NCI-H2196 treated with DMSO at 0.1 percent for 48 hours (cell line): ENCODE measurements at regions not wholly inside any gene's neighbourhood (a gene's known extent, or its start where the extent isn't known, plus 50 kb on each side); places are given as distances from the start of the nearest gene placed in this dataset.

ENCODE experiments used
- DNase-seq: peaks from one replicate; lab custom pipeline; 2025; ENCODE audit not compliant: unreplicated experiment; lab: John Stamatoyannopoulos, UW

DNA sequence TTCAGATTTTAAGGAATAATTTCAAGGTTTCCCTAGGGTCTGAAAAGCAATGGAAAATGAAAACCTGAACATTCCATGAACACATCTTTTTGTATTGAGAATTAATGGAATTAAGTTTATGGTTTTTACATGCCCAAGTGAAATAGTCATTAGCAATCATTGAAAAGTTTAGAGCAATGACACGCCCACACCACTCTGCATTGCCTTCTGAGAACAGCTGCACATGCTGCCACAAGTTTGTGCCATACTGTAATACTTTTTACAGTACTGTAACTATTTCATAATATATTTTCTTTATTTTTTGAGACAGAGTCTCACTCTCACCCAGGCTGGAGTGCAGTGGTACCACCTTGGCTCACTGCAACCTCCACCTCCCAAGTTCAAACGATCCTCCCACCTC lies 345.2 kb upstream of the PMFBP1 start:
- DNase-seq, result no peak

GRCh38 chr16:72511171-72511570 lies 339.2 kb upstream of the PMFBP1 start:
- no peak for DNase-seq

- no peak for DNase-seq
Observed at GRCh38 chr16:72508191-72508590, 336.2 kb upstream of the PMFBP1 start.

DNA sequence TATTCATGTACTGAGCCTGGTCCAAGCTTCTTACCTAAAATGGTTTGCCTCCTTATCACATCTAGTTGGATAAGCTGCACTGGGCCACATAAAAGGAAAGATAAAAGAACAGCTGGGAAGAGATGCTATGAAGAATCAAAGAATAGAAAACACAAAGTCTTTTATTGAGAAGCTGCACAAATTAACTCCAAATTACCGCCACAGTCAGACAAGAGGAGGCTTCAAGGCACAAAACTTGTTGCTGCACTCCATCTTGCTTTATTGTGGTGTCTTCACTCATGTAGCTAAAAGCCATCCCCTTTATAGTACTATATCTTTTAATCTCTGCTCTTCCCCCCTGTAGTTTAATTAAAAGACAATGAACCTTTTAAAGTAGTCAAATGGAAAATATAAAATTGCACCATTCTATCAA lies 330.6 kb upstream of the PMFBP1 start:
- no peak for DNase-seq

DNA sequence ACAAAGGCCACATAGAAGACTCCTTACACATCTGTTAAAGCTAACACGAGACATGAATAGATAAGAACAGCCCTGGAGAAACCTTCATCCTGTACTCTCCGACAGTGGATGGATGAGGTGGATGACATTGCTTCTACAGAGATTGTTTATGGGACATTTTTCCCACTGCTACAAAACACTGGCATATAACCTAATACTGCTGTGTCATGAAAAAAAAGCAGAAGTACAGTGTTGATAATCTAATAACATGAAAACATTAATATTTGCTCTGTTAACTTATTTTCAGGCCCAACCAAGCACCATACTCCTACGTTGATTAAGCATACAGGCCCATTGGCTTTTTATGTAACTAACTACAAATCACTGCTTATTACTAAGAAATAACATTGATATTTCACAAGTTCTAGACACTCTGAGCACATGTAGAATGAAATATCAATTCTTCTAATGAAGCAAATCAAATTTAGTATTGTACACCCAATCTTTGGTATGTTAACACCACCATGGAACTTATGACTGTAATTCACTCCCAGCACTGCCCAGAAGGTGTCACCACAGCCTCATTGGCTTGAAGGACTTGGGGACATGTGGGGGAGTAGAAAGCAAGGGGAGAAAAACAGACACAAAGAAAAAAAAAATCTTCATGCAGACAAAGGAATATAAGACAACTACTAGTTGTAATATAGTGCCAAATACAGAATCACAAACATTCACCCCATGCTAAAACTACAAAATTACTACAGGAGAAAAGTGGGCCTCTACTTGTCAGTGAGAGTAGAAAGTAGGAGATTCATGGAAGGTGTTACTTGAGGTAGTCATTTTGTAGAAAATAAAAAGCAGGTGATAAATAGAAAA lies 330.0 kb upstream of the PMFBP1 start:
- peak; percentile 8 for DNase-seq

DNA sequence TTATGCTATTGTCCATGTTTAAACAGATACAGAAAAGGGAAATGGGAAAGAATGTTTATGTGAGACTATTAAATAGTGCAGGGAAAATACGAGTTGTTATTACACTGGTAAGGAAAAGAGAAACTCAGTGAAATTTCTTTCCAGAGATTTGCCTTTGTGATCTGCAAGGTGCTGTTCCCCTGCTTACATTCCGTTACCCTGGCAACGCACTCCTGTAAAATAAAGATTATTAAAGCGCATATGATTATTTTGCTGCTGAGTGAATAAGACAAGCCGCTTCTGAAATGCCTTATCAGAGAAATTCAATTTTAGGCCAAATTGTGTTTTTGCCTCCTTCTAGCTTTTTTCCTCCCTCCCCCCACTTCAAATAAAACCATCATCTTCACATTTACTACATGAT lies 328.6 kb upstream of the PMFBP1 start:
- DNase-seq, result no peak

- no peak for DNase-seq
Observed at GRCh38 chr16:72493716-72494415, 321.9 kb upstream of the PMFBP1 start.

DNA sequence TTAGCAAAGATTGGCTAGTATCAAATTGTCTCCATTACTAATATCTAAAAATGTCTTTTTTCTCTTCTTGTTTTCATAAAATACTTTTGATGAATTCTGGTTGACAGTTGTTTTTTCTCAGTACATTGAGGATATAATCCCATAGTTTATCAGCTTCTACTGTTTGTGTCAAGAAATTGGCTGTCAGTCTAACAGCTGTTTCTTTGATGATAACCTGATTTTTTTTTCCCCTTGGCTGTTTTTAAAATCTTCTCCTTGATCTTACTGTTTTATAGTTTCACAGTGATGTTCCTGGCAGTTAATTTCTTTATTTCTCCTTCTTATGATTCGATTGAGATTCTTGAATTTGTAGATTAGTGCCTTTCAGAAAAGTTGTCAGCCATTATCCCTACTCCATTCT lies 315.3 kb upstream of the PMFBP1 start:
- no peak for DNase-seq

GRCh38 chr16:72482695-72483094 lies 310.7 kb upstream of the PMFBP1 start:
- DNase-seq, result no peak

- DNase-seq, result no peak
Observed at GRCh38 chr16:72481419-72481818, 309.5 kb upstream of the PMFBP1 start.

- no peak for DNase-seq
Observed at GRCh38 chr16:72480911-72481310, 309.0 kb upstream of the PMFBP1 start.

DNA sequence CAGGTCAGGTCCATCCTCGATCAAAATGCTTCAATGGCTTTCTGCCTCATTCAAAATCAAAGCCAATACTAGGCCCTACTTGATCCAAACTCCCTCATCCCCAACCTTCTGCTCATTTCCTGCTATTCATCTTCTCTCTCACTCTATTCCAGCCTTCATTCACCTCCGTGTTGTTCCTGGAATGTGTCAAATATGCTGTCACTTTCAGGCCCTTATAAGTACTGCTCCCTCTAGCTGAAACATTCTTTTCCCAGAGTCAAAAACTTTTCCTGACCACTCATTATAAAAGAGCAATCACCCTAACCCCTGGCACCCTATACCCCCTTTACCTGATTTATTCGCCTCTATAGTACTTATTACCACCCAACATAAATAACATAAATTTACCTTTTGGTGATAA lies 303.7 kb upstream of the PMFBP1 start:
- DNase-seq, result no peak

DNA sequence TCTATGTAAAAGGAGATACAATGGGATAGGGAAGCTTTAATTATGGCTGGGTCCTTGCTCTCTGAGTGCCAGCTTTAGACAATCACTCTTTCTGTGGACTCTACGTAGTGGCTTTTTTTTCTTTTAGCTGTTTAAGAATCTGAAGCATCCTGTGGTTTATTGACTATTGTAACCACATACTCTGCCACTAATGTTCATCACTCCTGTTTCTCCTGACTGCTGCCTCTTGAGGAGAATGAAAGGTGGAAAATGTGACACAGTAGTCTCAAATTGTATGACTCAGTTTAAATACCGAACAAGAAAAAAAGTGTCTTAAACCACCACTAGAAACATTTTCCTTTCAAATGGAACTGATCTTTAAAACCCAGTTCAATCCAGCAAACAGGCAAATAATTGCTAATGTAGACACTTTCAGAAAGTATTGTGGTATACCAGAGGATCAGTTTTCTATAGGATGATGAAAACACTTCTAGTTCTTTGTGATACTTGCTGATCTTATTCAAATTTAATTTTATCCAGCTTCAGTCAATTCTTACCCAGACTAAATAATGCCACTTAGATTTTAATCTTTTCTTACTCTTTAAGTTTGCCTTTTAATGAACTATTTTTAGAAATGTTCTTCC lies 302.7 kb upstream of the PMFBP1 start:
- DNase-seq, result no peak

DNA sequence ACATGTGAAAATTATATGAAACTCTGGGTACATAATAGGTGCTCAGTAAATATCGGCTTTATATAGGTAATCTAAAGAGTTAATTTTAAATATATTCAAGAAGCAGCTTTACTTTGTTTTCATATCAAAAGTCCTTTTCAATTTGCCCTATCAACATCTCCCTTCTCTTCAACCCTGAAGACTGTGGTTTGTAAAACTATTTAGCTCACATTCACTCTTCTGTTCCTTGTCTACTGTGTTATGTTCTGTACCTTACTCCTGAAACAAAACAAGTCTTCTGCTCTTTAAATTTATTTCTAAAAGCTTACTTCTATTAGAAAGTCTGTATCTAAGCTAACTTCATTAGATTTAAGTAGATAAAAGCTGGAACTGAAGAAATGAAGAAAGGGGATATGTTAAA lies 301.7 kb upstream of the PMFBP1 start:
- DNase-seq, result no peak

DNA sequence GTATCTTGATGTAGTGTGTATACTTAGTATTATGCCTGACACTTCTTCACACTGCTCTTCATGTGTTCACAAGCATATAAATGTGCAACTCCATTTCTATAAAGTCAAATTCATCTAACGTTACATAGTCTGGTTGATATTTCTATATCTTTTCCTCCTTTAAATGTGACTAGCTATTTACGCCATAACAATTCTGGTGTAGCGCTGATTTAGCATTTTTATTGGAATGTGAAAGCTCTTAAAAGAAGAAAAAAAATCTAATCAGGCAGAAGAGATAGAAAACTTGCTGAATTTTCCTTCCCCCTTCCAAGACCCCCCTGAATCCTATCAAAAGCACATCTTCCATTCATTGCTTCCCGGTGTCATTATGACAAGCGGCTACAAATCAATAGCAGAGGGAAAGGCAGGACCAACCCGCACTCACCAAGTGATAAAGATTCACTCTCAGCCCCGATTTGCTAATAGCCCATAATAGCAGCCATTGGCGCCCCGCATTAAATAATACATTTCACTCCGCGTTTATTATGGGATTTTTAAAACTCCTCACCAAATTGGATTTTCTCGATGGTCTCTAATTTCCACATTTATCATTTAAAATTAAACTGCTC lies 299.5 kb upstream of the PMFBP1 start:
- no peak for DNase-seq

GRCh38 chr16:72470541-72470940 lies 298.6 kb upstream of the PMFBP1 start:
- DNase-seq, result no peak

- no peak for DNase-seq
Observed at GRCh38 chr16:72469932-72470331, 298.0 kb upstream of the PMFBP1 start.

- DNase-seq, result no peak
Observed at GRCh38 chr16:72468582-72468981, 296.6 kb upstream of the PMFBP1 start.

DNA sequence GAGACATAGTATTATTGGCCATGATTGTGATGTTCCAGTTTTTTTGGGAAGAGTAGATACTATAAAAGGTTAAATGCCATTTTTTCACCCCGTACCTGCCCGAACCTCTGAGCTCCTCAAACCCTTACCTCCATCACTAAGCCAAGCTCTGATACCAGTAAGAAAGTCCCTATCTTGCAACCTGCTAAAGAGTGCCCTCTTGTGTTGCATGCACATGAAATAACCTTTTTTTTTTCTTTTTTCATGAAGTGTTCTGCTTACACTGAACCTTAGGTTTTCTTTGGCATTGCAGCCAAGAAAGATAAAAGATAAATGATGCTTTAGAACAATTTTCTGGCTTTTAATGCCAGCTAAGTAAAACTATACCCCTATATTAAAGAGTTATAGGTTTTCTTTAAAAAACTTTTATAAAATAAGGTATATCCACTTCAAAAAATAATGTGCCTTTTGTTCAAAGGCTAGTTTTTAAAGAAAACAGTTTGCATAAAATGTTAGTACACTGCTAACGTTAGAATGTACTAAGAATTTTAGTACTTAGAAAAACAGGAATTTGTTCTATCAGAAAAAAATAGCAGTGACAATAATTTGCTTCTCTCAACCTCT lies 295.3 kb upstream of the PMFBP1 start:
- DNase-seq, result no peak

- DNase-seq, result no peak
Observed at GRCh38 chr16:72464597-72465368, 292.8 kb upstream of the PMFBP1 start.
